Mesothelial cell of epicardium (in vitro differentiated cells): ENCODE measurements at regions not wholly inside any gene's neighbourhood (a gene's known extent, or its start where the extent isn't known, plus 50 kb on each side); places are given as distances from the start of the nearest gene placed in this dataset.

Experiments
- DNase-seq, 2 experiments: peaks; one replicate each; pipeline ENCODE4 v3.0.0; 2021; ENCODE audit warnings: low spot score in 2 of 2; ENCODE audit not compliant: unreplicated experiment in 2 of 2
- H3K27ac Mint-ChIP-seq: 2 replicates; pipeline ENCODE4 v1.8.0; 2021; ENCODE audit warnings: mixed read lengths
- H3K27me3 Mint-ChIP-seq: 2 replicates; pipeline ENCODE4 v1.8.0; 2021; ENCODE audit warnings: low read depth, mixed read lengths
- H3K36me3 Mint-ChIP-seq: 2 replicates; pipeline ENCODE4 v1.8.0; 2021; ENCODE audit warnings: mixed read lengths
- H3K4me1 Mint-ChIP-seq: 2 replicates; pipeline ENCODE4 v1.8.0; 2021; ENCODE audit warnings: mixed read lengths
- H3K4me3 Mint-ChIP-seq: 2 replicates; pipeline ENCODE4 v1.8.0; 2021; ENCODE audit warnings: mild to moderate bottlenecking, moderate library complexity, mixed read lengths
- H3K9me3 Mint-ChIP-seq: 2 replicates; pipeline ENCODE4 v1.8.0; 2021; ENCODE audit warnings: mixed read lengths
- TF ChIP-seq, protein P1 (sequence below): fragments of 200-600 bp; sonication (generic); IDR thresholded peaks from one replicate; pipeline ENCODE4 v1.5.0; 2021; ENCODE audit warnings: antibody characterized with exemption; ENCODE audit not compliant: unreplicated experiment

DNA sequence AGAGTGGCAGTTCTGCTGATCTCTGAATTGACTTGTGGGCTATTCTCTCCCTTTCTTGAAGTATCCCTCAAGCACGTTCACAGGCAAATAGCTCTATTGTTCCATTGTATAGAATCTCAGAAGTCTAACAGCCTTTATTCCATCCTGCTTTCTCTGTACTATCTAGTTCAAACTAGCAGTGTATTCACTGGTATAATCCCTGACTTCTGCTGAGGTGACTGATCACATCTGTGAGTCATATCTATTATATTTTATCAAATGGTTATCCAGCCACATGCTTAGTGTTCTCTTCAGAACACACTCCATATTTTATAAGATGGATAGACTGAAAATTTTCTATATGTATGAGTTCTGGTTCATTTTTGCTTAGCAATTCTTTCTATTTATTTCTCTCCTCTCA is 866.1 kb downstream of the C12orf50 start:
- peaks cover 17% of the 10 kb centered on the region for H3K36me3 Mint-ChIP-seq
- peaks cover 3% of the 10 kb centered on the region for H3K4me1 Mint-ChIP-seq
- H3K27ac Mint-ChIP-seq: no peak overlapping the region
- peaks cover 48% of the 10 kb centered on the region for H3K9me3 Mint-ChIP-seq
- H3K27me3 Mint-ChIP-seq: no peaks in the 10 kb centered on the region
- DNase-seq: no peak
- TF ChIP-seq, protein P1, sequence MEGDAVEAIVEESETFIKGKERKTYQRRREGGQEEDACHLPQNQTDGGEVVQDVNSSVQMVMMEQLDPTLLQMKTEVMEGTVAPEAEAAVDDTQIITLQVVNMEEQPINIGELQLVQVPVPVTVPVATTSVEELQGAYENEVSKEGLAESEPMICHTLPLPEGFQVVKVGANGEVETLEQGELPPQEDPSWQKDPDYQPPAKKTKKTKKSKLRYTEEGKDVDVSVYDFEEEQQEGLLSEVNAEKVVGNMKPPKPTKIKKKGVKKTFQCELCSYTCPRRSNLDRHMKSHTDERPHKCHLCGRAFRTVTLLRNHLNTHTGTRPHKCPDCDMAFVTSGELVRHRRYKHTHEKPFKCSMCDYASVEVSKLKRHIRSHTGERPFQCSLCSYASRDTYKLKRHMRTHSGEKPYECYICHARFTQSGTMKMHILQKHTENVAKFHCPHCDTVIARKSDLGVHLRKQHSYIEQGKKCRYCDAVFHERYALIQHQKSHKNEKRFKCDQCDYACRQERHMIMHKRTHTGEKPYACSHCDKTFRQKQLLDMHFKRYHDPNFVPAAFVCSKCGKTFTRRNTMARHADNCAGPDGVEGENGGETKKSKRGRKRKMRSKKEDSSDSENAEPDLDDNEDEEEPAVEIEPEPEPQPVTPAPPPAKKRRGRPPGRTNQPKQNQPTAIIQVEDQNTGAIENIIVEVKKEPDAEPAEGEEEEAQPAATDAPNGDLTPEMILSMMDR: no peak
- no peak overlapping the region for H3K4me3 Mint-ChIP-seq

DNA sequence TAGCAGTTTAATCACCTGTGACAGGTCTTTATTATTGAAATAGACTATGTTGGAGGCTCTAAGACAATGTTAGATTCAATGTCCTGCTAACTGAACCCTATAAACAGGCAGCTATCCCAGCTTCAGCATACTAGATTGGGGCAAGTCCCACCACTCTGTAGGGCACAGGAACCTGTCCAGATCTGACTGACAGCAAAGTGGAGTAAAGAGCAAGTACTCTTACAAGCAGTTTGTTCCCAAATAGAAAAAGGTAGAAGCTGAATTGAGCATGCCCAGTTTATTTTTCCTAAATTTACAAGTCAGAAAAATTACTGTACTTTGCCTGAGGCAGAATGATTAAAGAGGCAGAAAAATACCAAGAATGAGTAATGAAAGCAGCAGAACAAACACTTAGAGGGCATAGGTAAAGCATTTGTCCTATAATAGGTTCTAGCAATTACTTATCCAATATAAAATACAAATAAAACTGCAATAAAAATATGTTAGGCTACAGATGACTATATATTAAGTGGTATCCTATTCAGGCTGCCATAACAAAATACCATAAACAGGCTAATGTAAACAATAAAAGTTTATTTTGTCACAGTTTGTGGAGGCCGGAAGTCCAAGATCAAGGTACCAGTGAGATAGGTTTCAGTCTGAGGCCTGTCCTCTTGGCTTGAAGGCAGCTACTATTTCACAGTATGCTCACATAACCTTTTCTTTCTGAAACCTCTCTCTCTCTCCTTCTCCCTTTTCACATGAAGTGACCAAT is 868.2 kb downstream of the C12orf50 start:
- no peak for DNase-seq
- Mint-ChIP-seq H3K9me3 (peaks cover 36% of the 10 kb centered on the region), H3K27me3 (no peaks in the 10 kb centered on the region), H3K4me1 (peaks cover 3% of the 10 kb centered on the region), H3K4me3 (no peak overlapping the region), H3K36me3 (peaks cover 13% of the 10 kb centered on the region), H3K27ac (no peak overlapping the region)
- TF ChIP-seq, protein P1: no peak

DNA sequence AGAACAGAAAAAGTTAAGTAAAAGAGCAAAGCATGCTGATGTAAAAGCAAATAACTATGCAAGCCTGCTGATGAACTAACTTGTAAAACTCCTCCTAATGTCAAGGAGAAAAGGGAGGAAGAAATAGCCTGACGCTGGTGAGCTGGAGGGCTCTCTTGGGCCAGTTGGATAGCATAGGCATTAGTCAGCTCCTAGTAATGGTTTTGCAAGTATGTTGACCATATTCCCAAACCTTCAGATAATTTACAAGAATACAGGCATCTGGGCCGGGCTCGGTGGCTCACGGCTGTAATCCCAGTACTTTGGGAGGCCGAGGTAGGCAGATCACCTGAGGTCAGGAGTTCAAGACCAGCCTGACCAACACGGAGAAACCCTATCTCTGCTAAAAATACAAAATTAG is 871.4 kb downstream of the C12orf50 start:
- H3K4me1 Mint-ChIP-seq: peaks cover 3% of the 10 kb centered on the region
- TF ChIP-seq, protein P1: no peak
- no peaks in the 10 kb centered on the region for H3K27me3 Mint-ChIP-seq
- H3K9me3 Mint-ChIP-seq: peaks cover 7% of the 10 kb centered on the region
- no peaks in the 10 kb centered on the region for H3K36me3 Mint-ChIP-seq
- no peak for DNase-seq
- no peak overlapping the region for H3K4me3 Mint-ChIP-seq
- H3K27ac Mint-ChIP-seq: no peak overlapping the region

DNA sequence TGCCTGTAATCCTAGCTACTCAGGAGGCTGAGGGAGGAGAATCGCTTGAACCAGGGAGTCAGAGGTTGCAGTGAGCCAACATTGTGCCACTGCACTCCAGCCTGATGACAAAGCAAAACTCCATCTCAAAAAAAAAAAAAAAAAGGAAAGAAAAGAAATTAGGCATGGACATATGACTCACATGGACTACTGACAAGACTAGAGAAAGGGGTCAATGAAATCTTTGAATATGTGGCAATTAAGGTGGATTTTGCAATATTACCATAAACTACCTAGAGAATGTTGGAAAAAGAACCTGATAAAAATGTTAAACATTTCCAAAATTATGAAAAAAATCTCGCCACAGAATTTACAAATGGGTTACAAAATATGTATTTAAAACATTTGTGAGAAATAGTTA is 873.6 kb downstream of the C12orf50 start:
- Mint-ChIP-seq H3K27ac (no peak overlapping the region), H3K4me3 (no peak overlapping the region), H3K36me3 (no peaks in the 10 kb centered on the region), H3K27me3 (no peaks in the 10 kb centered on the region), H3K4me1 (peaks cover 12% of the 10 kb centered on the region), H3K9me3 (peaks cover 4% of the 10 kb centered on the region)
- DNase-seq: no peak
- TF ChIP-seq, protein P1: no peak

DNA sequence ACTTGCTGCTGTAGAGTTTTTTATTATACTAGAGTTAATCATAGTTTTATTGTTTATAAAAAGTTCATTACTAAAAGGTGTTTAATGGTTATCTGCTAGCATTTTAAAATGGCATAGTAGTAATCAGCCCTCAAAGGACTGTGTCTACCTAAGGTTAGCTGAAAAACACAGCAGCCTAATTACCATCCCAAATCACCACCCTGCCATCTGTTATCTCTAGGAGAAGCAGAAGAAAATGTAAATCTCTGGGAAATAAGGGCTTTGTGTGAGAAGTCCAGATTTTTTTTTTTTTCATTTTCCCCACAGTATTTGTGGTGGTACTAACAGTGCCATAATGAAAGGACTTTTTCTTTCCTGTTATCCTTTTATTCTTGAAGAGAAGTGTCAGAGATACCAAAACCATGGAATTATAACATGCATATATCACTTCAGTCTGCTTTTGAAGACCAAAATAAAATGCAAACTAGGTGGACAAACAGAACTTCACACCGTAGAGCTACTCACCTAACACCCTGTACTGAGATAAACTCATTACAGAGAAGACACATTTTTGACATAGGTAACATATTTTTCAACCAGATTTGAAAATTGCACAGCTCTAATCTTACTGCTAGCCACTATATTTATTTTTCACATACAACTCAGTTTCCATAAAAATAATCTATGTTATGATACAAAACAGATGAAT is 876.2 kb downstream of the C12orf50 start:
- peaks cover 28% of the 10 kb centered on the region for H3K9me3 Mint-ChIP-seq
- peaks cover 3% of the 10 kb centered on the region for H3K36me3 Mint-ChIP-seq
- no peak for DNase-seq
- H3K4me3 Mint-ChIP-seq: no peak overlapping the region
- no peak overlapping the region for H3K27ac Mint-ChIP-seq
- no peaks in the 10 kb centered on the region for H3K27me3 Mint-ChIP-seq
- TF ChIP-seq, protein P1: no peak
- H3K4me1 Mint-ChIP-seq: peaks cover 12% of the 10 kb centered on the region
